Left kidney (tissue), 1 donor: ENCODE measurements at regions not wholly inside any gene's neighbourhood (a gene's known extent, or its start where the extent isn't known, plus 50 kb on each side); places are given as distances from the start of the nearest gene placed in this dataset.

Experiments used
- DNase-seq: peaks from one replicate; pipeline ENCODE4 v3.0.0-alpha.2; 2013

DNA sequence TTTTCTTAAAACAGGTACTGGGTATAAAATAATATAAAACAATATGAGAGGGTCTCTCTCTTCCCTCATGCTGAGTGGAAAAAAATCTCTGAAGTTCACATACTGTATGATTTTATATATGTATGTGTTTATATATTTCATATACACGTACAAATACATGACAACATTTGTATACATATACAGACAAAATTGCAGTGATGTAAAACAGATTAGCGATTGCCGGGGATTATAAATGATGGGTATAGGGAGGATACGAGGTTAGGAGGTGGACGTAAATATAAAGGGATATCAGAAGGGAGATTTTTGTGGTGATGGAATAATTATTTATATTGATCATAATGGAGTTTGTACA lies 194.8 kb upstream of the PRSS16 start:
- DNase-seq, result no peak

DNA sequence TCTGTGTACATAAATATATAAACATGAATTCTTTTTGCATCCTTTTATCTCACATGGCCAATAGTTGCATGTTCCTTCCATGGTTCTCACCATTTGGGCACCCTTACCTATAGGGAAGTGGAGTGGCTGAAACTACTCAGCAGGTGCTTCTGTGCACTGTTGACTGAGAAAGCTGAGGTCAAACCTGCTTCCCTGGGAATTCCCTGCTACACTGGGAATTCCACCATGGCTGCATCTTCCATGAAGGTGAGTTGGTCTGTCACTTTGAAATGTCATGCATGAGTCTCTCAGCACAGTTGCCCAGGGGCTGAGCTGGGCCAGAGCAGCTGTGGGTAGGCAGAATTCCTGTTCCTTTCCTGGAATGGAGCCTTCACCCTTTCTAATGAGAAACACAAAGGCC lies 193.8 kb upstream of the PRSS16 start:
- DNase-seq, result no peak

GRCh38 chr6:27056615-27057014 lies 190.9 kb upstream of the PRSS16 start:
- DNase-seq, result no peak

DNA sequence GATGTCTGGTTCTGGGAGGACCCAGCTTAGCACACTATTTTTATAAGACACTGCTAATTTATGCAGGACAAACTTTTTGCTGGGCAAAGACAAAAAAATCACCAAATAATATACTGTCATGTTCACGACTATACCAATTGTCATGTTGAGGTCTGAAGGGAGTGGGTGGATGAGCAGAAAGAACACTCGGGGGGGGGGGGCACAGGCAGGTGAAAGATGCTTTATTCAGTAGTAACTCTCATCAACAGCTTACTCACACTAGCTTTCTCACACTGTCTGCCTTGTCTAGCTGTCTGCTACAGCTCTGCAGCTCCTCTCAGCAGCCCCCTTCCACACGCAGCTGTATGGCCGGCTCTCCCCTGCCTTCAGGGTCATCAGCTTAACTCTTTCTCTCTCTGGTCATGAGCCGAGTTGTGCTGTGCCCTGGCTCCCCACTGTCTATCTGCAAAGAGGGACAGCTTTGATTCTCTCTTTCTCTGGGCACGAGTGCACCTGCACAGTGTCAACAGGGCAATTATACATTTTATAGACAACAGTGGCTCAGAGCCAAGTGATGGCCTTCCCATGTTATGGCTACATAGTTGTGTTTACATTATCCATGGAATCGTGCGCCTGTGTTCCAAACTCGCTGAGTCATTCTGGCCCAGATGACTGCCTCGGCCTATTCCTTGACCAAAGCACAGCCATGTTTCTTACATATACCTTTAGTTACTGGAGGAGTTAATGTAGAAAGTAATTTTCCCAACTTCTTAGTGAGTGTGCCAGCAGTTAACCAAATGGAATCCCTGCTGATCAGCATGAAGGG lies 187.7 kb upstream of the PRSS16 start:
- no peak for DNase-seq

DNA sequence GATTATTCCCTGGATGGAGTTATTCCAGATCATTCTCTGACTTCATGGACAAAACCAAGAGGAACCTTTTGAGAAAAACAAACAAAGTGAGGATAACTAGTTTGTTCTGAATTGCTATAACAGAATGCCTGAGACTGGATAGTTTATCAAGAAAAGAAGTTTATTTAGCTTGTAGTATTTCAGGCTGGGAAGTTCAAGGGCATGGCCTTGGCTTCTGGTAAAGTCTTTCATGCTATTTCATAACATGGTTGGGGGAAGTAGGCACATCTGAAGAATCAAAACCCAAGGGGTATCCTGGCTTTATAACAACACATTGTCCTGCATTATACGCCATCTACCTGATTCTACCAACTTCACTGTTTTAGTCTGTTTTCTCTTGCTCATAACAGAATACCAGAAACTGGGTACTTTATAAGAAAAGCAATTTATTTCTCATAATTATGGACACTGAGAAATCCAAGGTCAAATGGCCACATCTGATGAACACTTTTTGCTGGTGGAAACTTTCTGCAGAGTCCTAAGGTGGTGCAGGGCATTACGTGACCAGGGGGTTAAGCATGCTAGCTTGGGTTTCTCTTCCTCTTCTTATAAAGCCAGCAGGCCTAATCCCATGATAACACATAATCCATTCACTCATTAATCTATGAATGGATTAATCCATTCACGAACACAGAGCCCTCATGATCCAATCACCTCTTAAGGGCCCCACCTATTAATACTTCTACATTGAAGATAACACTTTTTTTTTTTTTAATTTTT lies 186.1 kb upstream of the PRSS16 start:
- DNase-seq, result no peak

DNA sequence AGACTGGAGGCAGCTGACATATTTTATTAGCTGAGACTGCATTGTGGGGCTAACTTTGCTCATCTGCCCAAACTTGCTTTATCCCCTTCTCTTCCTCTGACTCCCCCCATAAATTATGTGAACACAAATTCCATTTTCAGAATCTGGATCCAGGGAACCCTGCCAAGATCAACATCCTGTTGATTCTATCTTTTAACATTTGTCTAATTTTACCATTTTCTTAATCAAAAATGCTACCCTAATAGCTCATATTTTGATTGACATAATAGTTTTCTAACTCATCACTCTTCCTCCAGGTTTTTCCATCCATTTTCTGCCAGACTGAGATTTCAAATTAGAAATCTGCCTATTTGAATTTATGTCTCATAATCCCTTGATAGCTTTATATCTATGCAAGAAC lies 184.7 kb upstream of the PRSS16 start:
- no peak for DNase-seq

GRCh38 chr6:27065183-27065582 lies 182.3 kb upstream of the PRSS16 start:
- DNase-seq, result no peak

DNA sequence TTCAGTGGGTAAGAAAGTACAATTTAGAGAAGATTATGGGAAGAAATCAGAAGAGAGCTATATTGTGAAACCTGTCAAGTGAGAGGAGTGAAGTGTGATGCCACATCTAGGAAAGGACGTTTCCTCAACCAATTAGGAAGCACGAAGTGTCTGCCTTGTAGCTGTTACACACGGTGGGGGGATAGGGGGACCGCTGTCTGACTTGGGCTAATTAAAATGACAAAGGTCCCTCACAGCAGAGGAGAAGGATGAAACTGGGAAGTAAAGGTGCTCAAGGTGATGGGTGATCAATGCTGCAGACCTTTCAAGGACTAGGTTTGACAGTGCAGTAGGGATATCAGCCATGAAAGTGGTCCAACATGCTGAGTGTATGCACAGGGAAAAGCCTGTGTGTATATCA lies 181.1 kb upstream of the PRSS16 start:
- no peak for DNase-seq

GRCh38 chr6:27066802-27067201 lies 180.7 kb upstream of the PRSS16 start:
- DNase-seq, result no peak

DNA sequence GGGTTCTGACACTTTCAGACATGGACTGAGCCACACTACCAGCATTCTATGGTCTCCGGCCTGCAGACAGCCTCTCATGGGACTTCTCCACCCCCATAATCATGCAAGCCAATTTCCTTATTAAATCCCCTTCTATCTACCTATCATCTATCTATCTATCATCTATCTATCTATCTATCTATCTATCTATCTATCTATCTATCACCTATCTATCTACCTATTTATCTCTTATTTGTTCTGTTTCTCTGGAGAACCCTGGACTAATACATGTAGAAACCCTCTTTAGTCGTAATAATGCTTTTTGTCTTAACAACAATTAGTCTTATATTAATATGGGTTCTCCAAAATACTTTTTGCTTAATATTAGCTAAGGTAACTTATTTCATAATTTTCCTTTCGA lies 174.1 kb upstream of the PRSS16 start:
- no peak for DNase-seq

GRCh38 chr6:27076116-27076515 lies 171.4 kb upstream of the PRSS16 start:
- DNase-seq, result no peak

DNA sequence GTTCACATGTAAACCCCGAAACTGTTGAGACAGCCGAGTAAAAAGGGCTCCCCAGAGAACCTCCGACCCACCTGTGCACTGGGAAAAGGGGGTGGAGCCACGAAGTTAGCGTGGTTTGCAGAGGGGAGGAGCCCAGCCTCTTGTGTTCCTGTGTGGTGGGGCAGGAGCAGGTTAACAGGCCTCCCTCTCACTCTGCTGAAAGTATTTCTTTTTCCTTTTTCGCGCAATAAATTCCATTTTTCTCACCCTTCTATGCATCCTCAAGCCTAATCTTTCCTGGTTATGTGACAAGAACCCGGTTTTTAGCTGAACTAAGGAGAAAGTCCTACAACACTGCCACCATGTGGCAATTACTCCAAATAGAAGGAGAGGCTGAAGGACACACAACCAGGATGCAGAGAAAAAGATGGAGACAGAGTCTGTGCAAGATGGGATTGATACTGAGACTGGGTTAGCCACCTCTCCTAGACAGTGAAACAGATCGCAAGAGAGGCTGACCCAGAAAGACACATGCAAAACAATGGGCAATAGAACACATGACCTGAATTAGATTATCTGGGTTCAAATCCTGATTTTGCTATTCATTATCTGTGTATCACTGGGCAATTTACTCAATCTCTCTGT lies 168.7 kb upstream of the PRSS16 start:
- DNase-seq, result peak; percentile 74

DNA sequence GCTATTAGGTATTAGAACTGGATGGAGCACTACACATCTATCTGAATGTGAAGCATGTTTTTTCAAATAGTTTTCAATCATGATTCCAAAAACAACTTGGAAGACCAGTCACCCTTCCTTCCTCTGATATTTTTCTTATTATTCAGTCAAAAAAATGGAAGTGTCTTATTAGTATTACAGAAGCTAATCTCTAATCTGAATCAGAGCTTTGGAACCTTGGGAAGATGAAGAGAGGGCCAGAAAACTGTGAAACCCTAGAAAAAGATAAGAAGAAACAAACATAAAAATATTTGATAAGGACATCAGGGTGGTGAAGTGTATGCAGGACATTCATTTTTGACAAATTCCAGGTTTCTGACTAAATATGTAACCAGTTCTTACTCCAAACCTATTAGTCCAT lies 166.3 kb upstream of the PRSS16 start:
- no peak for DNase-seq

DNA sequence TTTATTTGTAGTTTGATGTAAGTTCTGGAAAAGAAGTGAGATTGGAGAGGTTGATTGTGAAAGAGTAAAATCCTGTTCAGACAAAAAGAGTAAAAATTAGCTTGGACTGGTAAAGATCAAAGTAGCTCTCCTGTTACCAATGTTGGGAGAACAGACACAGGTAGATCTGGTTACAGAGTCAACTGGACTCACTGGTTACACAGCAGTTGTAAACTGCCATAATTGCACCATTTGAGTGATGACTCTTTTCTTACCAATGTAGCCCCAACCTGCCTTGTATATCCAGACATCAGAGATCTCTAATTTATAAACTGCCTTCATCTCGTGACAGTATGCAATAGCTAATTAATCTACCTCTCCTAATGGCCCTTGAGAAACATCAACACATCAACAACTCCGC lies 165.6 kb upstream of the PRSS16 start:
- DNase-seq, result no peak

DNA sequence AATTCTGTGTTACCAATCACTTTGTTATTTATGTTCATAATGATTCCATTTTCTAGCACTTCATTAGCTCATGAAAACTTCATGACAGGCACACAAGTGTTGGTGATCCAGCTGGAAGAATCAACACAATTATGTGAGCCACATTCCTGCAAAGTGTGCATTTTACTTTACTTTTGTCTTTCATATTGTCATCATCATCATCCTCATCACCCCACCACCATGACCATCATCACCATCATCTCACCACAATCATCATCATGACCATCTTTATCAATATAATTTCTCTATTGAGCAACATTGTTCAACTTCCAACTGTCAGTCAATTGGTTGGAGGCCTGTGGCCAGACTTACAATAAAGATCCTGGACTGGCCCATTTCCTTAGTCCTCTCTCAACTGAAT lies 159.4 kb upstream of the PRSS16 start:
- DNase-seq, result no peak

DNA sequence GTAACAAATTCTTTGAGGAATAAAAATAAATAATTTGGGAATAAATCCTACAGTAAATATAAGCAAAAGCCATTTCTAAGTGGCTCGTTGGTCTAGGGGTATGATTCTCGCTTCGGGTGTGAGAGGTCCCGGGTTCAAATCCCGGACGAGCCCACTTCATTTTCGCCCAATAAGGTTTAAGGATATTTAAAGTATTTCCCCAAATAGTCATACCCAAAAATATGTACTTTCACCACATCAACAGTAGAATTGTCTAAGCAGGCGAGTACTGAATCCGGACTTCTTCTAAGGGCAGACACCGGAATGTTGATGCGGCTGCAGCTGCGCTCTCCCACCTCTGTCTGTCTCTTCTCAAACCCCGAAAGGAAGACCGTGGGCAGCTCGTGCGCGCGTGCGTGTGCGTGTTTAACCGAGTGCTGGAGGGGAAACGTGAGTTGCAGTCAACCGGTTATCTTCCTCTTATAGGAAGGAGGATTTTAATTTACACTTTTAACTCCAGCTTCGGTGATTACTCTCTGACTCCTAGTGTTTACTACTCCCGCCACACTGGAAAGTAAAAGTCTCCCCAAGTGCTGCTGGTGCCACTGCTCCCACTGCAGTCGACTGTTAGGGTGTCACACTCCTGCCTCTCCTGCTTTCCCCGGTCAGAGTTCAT lies 155.7 kb upstream of the PRSS16 start:
- DNase-seq, result peak; percentile 8

DNA sequence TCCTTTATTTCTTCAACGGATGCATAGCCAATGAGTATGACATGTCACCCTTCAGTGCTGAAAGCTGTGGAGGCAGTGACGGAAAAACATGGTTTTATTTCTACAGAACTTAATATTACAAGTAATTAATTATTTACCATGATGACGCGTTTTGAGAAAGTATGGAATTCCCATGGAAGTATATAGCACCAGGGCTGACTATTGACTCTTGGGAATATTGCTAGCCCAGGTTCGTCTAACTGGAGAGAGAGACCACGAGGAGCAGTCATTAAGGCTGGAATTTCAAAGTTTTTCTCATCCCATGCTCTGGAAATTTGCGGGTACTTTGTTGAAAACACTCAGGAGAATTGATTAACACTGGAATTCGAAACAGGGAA lies 155.2 kb upstream of the PRSS16 start:
- DNase-seq, result no peak

GRCh38 chr6:27095914-27096313 lies 151.6 kb upstream of the PRSS16 start:
- no peak for DNase-seq

- DNase-seq, result peak; percentile 20
Measured at GRCh38 chr6:27096834-27097511, 150.5 kb upstream of the PRSS16 start.

DNA sequence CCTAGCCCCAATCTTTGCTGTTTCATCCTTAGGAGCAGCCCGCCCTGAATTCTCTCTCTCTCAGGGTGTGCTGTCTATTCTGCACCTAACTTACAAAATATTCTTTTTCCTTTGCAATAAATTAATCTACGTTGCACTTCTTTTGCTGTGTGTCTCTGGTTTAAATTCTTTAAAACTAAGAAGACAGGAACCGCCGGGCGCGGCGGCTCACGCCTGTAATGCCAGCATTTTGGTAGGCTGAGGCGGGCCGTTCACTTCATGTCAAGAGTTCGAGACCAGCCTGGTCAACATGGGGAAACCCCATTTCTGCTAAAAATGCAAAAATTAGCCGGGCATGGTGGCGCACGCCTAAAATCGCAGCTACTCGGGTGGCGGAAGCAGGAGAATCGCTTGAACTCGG lies 148.5 kb upstream of the PRSS16 start:
- DNase-seq, result no peak

DNA sequence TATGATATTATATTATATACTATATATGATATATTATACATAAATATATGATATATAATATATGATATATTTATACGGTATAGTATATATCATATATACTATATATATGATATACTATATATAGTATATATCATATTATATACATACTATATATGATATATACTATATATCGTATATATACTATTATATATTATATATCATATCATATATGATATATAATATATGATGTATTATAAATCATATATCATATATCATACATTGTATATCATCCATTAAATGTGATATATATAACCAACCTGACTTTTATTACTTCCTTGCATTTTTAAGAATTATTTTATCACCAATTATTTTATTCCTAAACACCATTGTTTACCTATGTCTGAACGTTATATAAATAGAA lies 146.6 kb upstream of the PRSS16 start:
- DNase-seq, result no peak

DNA sequence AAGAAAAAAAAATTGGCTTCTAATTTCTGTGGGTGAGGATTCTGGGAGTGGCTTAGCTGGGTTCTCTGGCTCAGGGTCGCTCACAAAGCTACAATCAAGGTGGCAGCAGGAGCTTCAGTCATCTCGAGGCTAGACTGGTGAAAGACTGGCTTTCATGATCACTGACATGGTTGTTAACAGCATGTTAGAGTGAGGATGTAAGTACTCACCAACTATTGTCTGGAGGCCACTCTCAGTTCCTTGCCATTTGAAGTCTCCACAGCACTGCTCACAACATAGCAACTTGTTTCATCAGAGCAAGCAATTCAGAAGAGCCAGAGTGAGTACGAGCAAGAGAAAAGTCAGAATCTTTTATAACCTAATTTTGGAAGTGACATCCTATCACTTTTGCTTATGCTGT lies 145.7 kb upstream of the PRSS16 start:
- no peak for DNase-seq
